HCEC 1CT (cell line): ENCODE measurements at regions not wholly inside any gene's neighbourhood (a gene's known extent, or its start where the extent isn't known, plus 50 kb on each side); places are given as distances from the start of the nearest gene placed in this dataset.
"Not testable (repeated sequence)": the region's sequence is repeated elsewhere in the genome, so short reads cannot be mapped to it uniquely, and the experiment has no call there.

ENCODE experiments used
- DNase-seq: peaks from one replicate; pipeline ENCODE4 v3.0.0-alpha.2; 2017

- no peak for DNase-seq
Measured at GRCh38 chr20:48057739-48058138, 272.5 kb upstream of the SULF2 start.

- DNase-seq = no peak
Measured at GRCh38 chr20:48057251-48057650, 272.0 kb upstream of the SULF2 start.

GRCh38 chr20:48056218-48056617 is 270.9 kb upstream of the SULF2 start:
- DNase-seq = no peak

GRCh38 chr20:48054051-48054450 is 268.8 kb upstream of the SULF2 start:
- DNase-seq = no peak

GRCh38 chr20:48052475-48052835 is 267.2 kb upstream of the SULF2 start:
- DNase-seq = no peak

GRCh38 chr20:48051794-48052474 is 266.7 kb upstream of the SULF2 start:
- no peak for DNase-seq

GRCh38 chr20:48049641-48050040 is 264.4 kb upstream of the SULF2 start:
- DNase-seq = no peak

GRCh38 chr20:48049171-48049570 is 263.9 kb upstream of the SULF2 start:
- no peak for DNase-seq

- no peak for DNase-seq
Measured at GRCh38 chr20:48047447-48047846, 262.2 kb upstream of the SULF2 start.

- DNase-seq = no peak
Measured at GRCh38 chr20:48042628-48043027, 257.3 kb upstream of the SULF2 start.

GRCh38 chr20:48041078-48041780 is 255.9 kb upstream of the SULF2 start:
- DNase-seq = no peak

- no peak for DNase-seq
Measured at GRCh38 chr20:48040491-48040890, 255.2 kb upstream of the SULF2 start.

- DNase-seq = no peak
Measured at GRCh38 chr20:48040051-48040450, 254.8 kb upstream of the SULF2 start.

- no peak for DNase-seq
Measured at GRCh38 chr20:48039514-48039913, 254.2 kb upstream of the SULF2 start.

GRCh38 chr20:48038713-48039112 is 253.4 kb upstream of the SULF2 start:
- no peak for DNase-seq

- not testable (repeated sequence) for DNase-seq
Measured at GRCh38 chr20:48037798-48038197, 252.5 kb upstream of the SULF2 start.

- DNase-seq = no peak
Measured at GRCh38 chr20:48035961-48036731, 250.9 kb upstream of the SULF2 start.

- no peak for DNase-seq
Measured at GRCh38 chr20:48034751-48035150, 249.5 kb upstream of the SULF2 start.

GRCh38 chr20:48033005-48033404 is 247.7 kb upstream of the SULF2 start:
- not testable (repeated sequence) for DNase-seq

- no peak for DNase-seq
Measured at GRCh38 chr20:48031122-48031521, 245.8 kb upstream of the SULF2 start.

GRCh38 chr20:48026981-48027592 is 241.8 kb upstream of the SULF2 start:
- no peak for DNase-seq

GRCh38 chr20:48025661-48026060 is 240.4 kb upstream of the SULF2 start:
- DNase-seq = no peak

GRCh38 chr20:48025051-48025515 is 239.8 kb upstream of the SULF2 start:
- no peak for DNase-seq
